H1 (cell line): ENCODE measurements at regions not wholly inside any gene's neighbourhood (a gene's known extent, or its start where the extent isn't known, plus 50 kb on each side); places are given as distances from the start of the nearest gene placed in this dataset.

Experiments
- CTCF ChIA-PET: fragments of 300-600 bp; sonication (Branson Sonifier 250); formaldehyde crosslinking; loops from one replicate; lab custom pipeline; 2021; ENCODE audit not compliant: partially characterized antibody; lab: Charles Lee
- POLR2A ChIA-PET: fragments of 300-600 bp; sonication (Branson Sonifier 250); formaldehyde crosslinking; loops from one replicate; lab custom pipeline; 2021; ENCODE audit warnings: inconsistent platforms; ENCODE audit not compliant: partially characterized antibody; lab: Charles Lee
- DNase-seq, 2 experiments: peaks; one replicate each; pipeline versions ENCODE4 v3.0.0 to v3.0.0-alpha.2; 2010 to 2022; ENCODE audit warnings: low spot score in 2 of 2, low read depth in 1 of 2, mixed read lengths in 1 of 2
- FAIRE-seq: peaks from 2 replicates; lab custom pipeline; 2011; peaks lifted over from hg19 to GRCh38; lab: Jason Lieb, UNC
- H2AFZ ChIP-seq: 2 replicates; pipeline ENCODE4 v1.8.1; 2012; ENCODE audit warnings: low read length, inconsistent platforms
- H2AK5ac ChIP-seq: 2 replicates; pipeline ENCODE4 v1.6.1; 2013; ENCODE audit warnings: low read depth, low read length
- H2BK120ac ChIP-seq: replicated peaks from 2 replicates; pipeline ENCODE3; 2013; ENCODE audit warnings: low read depth, low read length, inconsistent platforms
- H2BK12ac ChIP-seq: 2 replicates; pipeline ENCODE4 v1.6.1; 2013; ENCODE audit warnings: low read depth, low read length
- H2BK15ac ChIP-seq: 2 replicates; pipeline ENCODE4 v1.6.1; 2013; ENCODE audit warnings: low read length
- H2BK20ac ChIP-seq: 2 replicates; pipeline ENCODE4 v1.6.1; 2013; ENCODE audit warnings: low read length
- H2BK5ac ChIP-seq: 2 replicates; pipeline ENCODE4 v1.6.1; 2013; ENCODE audit warnings: low read depth, low read length
- H3K14ac ChIP-seq: 2 replicates; pipeline ENCODE4 v1.6.1; 2013; ENCODE audit warnings: inconsistent platforms; ENCODE audit not compliant: insufficient read length
- H3K18ac ChIP-seq: 2 replicates; pipeline ENCODE4 v1.6.1; 2013; ENCODE audit warnings: low read length; ENCODE audit errors: extremely low read depth
- H3K23ac ChIP-seq: 2 replicates; pipeline ENCODE4 v1.6.1; 2013; ENCODE audit warnings: inconsistent platforms; ENCODE audit not compliant: insufficient read length
- H3K23me2 ChIP-seq: 2 replicates; pipeline ENCODE4 v1.6.1; 2013; ENCODE audit warnings: low read depth, low read length
- H3K27ac ChIP-seq: 2 replicates; pipeline ENCODE4 v1.6.1; 2011; ENCODE audit warnings: low read depth, low read length, inconsistent platforms
- H3K27me3 ChIP-seq, 4 experiments: replicated peaks in 1 of 4; 1 replicate in 1 of 4; 2 replicates in 3 of 4; pipeline versions ENCODE4 v1.6.1 to v1.8.1; 2011 to 2013; ENCODE audit warnings: low read length in 3 of 4, mild to moderate bottlenecking in 3 of 4, inconsistent platforms in 2 of 4, mixed read lengths in 2 of 4, moderate library complexity in 1 of 4; ENCODE audit not compliant: control insufficient read depth in 3 of 4, insufficient read depth in 3 of 4; ENCODE audit errors: extremely low read depth in 1 of 4
- H3K36me3 ChIP-seq, 4 experiments: 2 replicates each; pipeline versions ENCODE4 v1.6.1 to v1.8.1; 2011 to 2013; ENCODE audit warnings: mild to moderate bottlenecking in 4 of 4, low read length in 3 of 4, moderate library complexity in 2 of 4, control low read depth in 1 of 4, inconsistent platforms in 1 of 4; ENCODE audit not compliant: insufficient read depth in 4 of 4, control insufficient read depth in 2 of 4
- H3K4ac ChIP-seq: replicated peaks from 2 replicates; pipeline ENCODE3; 2013; ENCODE audit warnings: low read length, low read depth, mixed read lengths, inconsistent platforms; ENCODE audit not compliant: insufficient read length
- H3K4me1 ChIP-seq, 4 experiments: replicated peaks in 1 of 4; 1 replicate in 1 of 4; 2 replicates in 3 of 4; pipeline versions ENCODE4 v1.6.1 to v1.8.1; 2011 to 2013; ENCODE audit warnings: low read length in 3 of 4, inconsistent platforms in 2 of 4, mixed read lengths in 1 of 4; ENCODE audit not compliant: insufficient read depth in 4 of 4, control insufficient read depth in 3 of 4
- H3K4me2 ChIP-seq, 2 experiments: 2 replicates each; pipeline versions ENCODE4 v1.6.1 to v1.8.1; 2011 to 2013; ENCODE audit warnings: low read depth in 2 of 2, low read length in 2 of 2, control low read depth in 1 of 2, inconsistent platforms in 1 of 2, mild to moderate bottlenecking in 1 of 2; ENCODE audit not compliant: insufficient read depth in 1 of 2
- H3K4me3 ChIP-seq, 4 experiments: fragments of 200-600, 300-600 bp in 1 of 4; sonication (generic), shearing (Covaris generic), sonication (Bioruptor Twin) in 1 of 4; 2 replicates each; pipeline versions ENCODE4 v1.5.1 to v1.8.1; 2011 to 2016; ENCODE audit warnings: low read length in 4 of 4, low read depth in 3 of 4, control low read depth in 2 of 4, inconsistent platforms in 2 of 4, mild to moderate bottlenecking in 2 of 4, mixed read lengths in 1 of 4, moderate library complexity in 1 of 4; ENCODE audit not compliant: insufficient read depth in 2 of 4; ENCODE audit errors: extremely low read depth in 1 of 4
- H3K56ac ChIP-seq: replicated peaks from 2 replicates; pipeline ENCODE3; 2013; ENCODE audit warnings: low read depth, mild to moderate bottlenecking, mixed read lengths, low read length, inconsistent platforms; ENCODE audit not compliant: insufficient read length
- H3K79me1 ChIP-seq: 2 replicates; pipeline ENCODE4 v1.6.1; 2013; ENCODE audit warnings: low read depth, low read length, control low read depth
- H3K79me2 ChIP-seq, 2 experiments: 2 replicates each; pipeline versions ENCODE4 v1.6.1 to v1.8.1; 2012 to 2013; ENCODE audit warnings: low read length in 2 of 2, mild to moderate bottlenecking in 2 of 2, inconsistent platforms in 1 of 2; ENCODE audit not compliant: insufficient read depth in 2 of 2, control insufficient read depth in 1 of 2
- H3K9ac ChIP-seq, 4 experiments: replicated peaks in 1 of 4; 1 replicate in 1 of 4; 2 replicates in 3 of 4; pipeline versions ENCODE4 v1.6.1 to v1.8.1; 2011 to 2013; ENCODE audit warnings: low read depth in 3 of 4, low read length in 3 of 4, control low read depth in 2 of 4, mild to moderate bottlenecking in 2 of 4, moderate library complexity in 2 of 4, inconsistent platforms in 1 of 4; ENCODE audit errors: extremely low read depth in 1 of 4
- H3K9me3 ChIP-seq, 2 experiments: 2 replicates each; pipeline versions ENCODE4 v1.6.1 to v1.8.1; 2012 to 2013; ENCODE audit warnings: mild to moderate bottlenecking in 2 of 2, moderate library complexity in 2 of 2, control low read depth in 1 of 2, inconsistent platforms in 1 of 2, low read depth in 1 of 2, low read length in 1 of 2, mixed read lengths in 1 of 2; ENCODE audit not compliant: insufficient read depth in 2 of 2
- H4K20me1 ChIP-seq, 2 experiments: replicated peaks in 1 of 2; 2 replicates each; pipeline versions ENCODE3 to v1.8.1; 2011 to 2013; ENCODE audit warnings: inconsistent platforms in 2 of 2, low read length in 2 of 2, mild to moderate bottlenecking in 1 of 2; ENCODE audit not compliant: insufficient read depth in 2 of 2, control insufficient read depth in 1 of 2
- H4K5ac ChIP-seq: 2 replicates; pipeline ENCODE4 v1.6.1; 2013; ENCODE audit warnings: low read length, low read depth, mixed read lengths, inconsistent platforms; ENCODE audit not compliant: insufficient read length
- H4K8ac ChIP-seq: 2 replicates; pipeline ENCODE4 v1.8.0; 2013; ENCODE audit warnings: mild to moderate bottlenecking, moderate library complexity, low read length, inconsistent platforms; ENCODE audit not compliant: insufficient read depth; ENCODE audit errors: extremely low read depth
- H4K91ac ChIP-seq: replicated peaks from 2 replicates; pipeline ENCODE3; 2013; ENCODE audit warnings: low read length, mixed read lengths, inconsistent platforms; ENCODE audit not compliant: insufficient read length
- CTBP2 ChIP-seq: IDR thresholded peaks from 2 replicates; pipeline ENCODE4 v1.7.0; 2011; ENCODE audit warnings: borderline replicate concordance, mild to moderate bottlenecking, moderate library complexity, mixed read lengths, low read length; ENCODE audit not compliant: insufficient read depth, insufficient read length
- GABPA ChIP-seq: IDR thresholded peaks from 2 replicates; pipeline ENCODE4 v1.6.1; 2011; ENCODE audit warnings: mild to moderate bottlenecking, low read length, moderate library complexity, borderline replicate concordance; ENCODE audit not compliant: insufficient read depth
- SP1 ChIP-seq: IDR thresholded peaks from 2 replicates; pipeline ENCODE4 v1.6.1; 2011; ENCODE audit warnings: low read depth, low read length
- TAF7 ChIP-seq: optimal IDR thresholded peaks from 2 replicates; pipeline ENCODE3; 2011; ENCODE audit warnings: low read depth, mild to moderate bottlenecking, inconsistent platforms, low read length, moderate library complexity, borderline replicate concordance
- WGBS, 2 experiments: shearing (Covaris generic) in 1 of 2; methylation state at CpG; one replicate each; pipeline versions ENCODE4 v1.1.6 to v1.1.7; 2013 to 2015; ENCODE audit warnings: low lambda C conversion rate in 2 of 2, mixed read lengths in 2 of 2, inconsistent platforms in 1 of 2, low coverage in 1 of 2, missing lambda C conversion rate in 1 of 2; ENCODE audit not compliant: insufficient replicate concordance in 2 of 2, insufficient coverage in 1 of 2, insufficient read length in 1 of 2; ENCODE audit errors: extremely low coverage in 1 of 2, missing lambda C conversion rate in 1 of 2; 5-methylcytosine and 5-hydroxymethylcytosine counted together

- no peak for FAIRE-seq
- peaks cover 0 to 8% (median 4%) of the 10 kb centered on the region in 4 experiments; a peak in 6 of 7 replicates for H3K4me1 ChIP-seq
- H3K4ac ChIP-seq = no peak overlapping the region
- H3K9me3 ChIP-seq = no peaks in the 10 kb centered on the region
- no peaks in the 10 kb centered on the region for H3K79me1 ChIP-seq
- H3K36me3 ChIP-seq = no peaks in the 10 kb centered on the region
- H4K8ac ChIP-seq = no peak overlapping the region
- no peak overlapping the region for H3K14ac ChIP-seq
- H2AFZ ChIP-seq = no peak overlapping the region
- ChIA-PET POLR2A (no interaction called here), CTCF (no interaction called here)
- no peak overlapping the region for H3K4me3 ChIP-seq
- H3K27me3 ChIP-seq = no peaks in the 10 kb centered on the region
- no peak overlapping the region for H3K56ac ChIP-seq
- no peak overlapping the region for H2BK120ac ChIP-seq
- H2BK5ac ChIP-seq = no peak overlapping the region
- H3K23me2 ChIP-seq = no peaks in the 10 kb centered on the region
- no peak overlapping the region for H3K9ac ChIP-seq
- H4K5ac ChIP-seq = no peak overlapping the region
- H2BK20ac ChIP-seq = no peak overlapping the region
- H3K4me2 ChIP-seq = no peak overlapping the region
- H3K18ac ChIP-seq = no peak overlapping the region
- H4K20me1 ChIP-seq = no peaks in the 10 kb centered on the region
- no peaks in the 10 kb centered on the region for H3K79me2 ChIP-seq
- TF ChIP-seq CTBP2 (no peak), TAF7 (no peak), SP1 (no peak), GABPA (no peak)
- TF ChIP-seq, all 59 proteins: peak for 0
- no peak for DNase-seq
- no peak overlapping the region for H2AK5ac ChIP-seq
- no peak overlapping the region for H2BK15ac ChIP-seq
- no peak overlapping the region for H2BK12ac ChIP-seq
- WGBS, 2 experiments = 47% methylated on average over 2 of the region's 2 CpGs; no CpG with 5 or more reads in 1 of the 2 experiments
- no peak overlapping the region for H3K27ac ChIP-seq
- no peak overlapping the region for H4K91ac ChIP-seq
- no peak overlapping the region for H3K23ac ChIP-seq
Measured at GRCh38 chr7:112648781-112649180, 141.4 kb downstream of the TMEM168 start.
